HEK293 (cell line): ENCODE measurements at regions not wholly inside any gene's neighbourhood (a gene's known extent, or its start where the extent isn't known, plus 50 kb on each side); places are given as distances from the start of the nearest gene placed in this dataset.
A peak's percentile ranks its signal among the peaks of the same experiment; 100 is the strongest.

Experiments used
- CTCF ChIA-PET: fragments of 350-600 bp; formaldehyde crosslinking; extraction: SDS; loops from one replicate; lab custom pipeline; 2021; ENCODE audit warnings: antibody characterized with exemption; lab: Yijun Ruan, JAX
- POLR2A ChIA-PET: fragments of 300-600 bp; formaldehyde crosslinking; extraction: SDS; loops from one replicate; lab custom pipeline; 2020; ENCODE audit warnings: antibody characterized with exemption, inconsistent platforms; lab: Yijun Ruan, JAX
- H3K27ac ChIP-seq: fragments of 200-500 bp; sonication (Bioruptor generic); 2 replicates; pipeline ENCODE4 v1.5.1; 2014; ENCODE audit warnings: low read depth, low read length, control low read depth, inconsistent platforms; ENCODE audit errors: extremely low read depth
- H3K36me3 ChIP-seq, 2 experiments: fragments of 200-500 bp in 1 of 2; sonication (Bioruptor generic) in 1 of 2; 1 replicate in 1 of 2; 2 replicates in 1 of 2; pipeline ENCODE4 v1.5.1; 2014 to 2017; ENCODE audit warnings: inconsistent platforms in 2 of 2, low read length in 2 of 2; ENCODE audit not compliant: control insufficient read depth in 2 of 2, insufficient read depth in 1 of 2
- H3K4me1 ChIP-seq: fragments of 200-500 bp; sonication (Bioruptor generic); 2 replicates; pipeline ENCODE4 v1.5.1; 2014; ENCODE audit warnings: mild to moderate bottlenecking, low read length, inconsistent platforms; ENCODE audit not compliant: control insufficient read depth, insufficient read depth
- H3K4me3 ChIP-seq: 2 replicates; pipeline ENCODE4 v1.5.1; 2011; ENCODE audit warnings: low read depth, mild to moderate bottlenecking, control low read depth, low read length, moderate library complexity
- H3K9me3 ChIP-seq: fragments of 200-500 bp; sonication (Bioruptor generic); 2 replicates; pipeline ENCODE4 v1.5.1; 2014; ENCODE audit warnings: low read depth, low read length, inconsistent platforms; ENCODE audit not compliant: control insufficient read depth, insufficient read depth
- EGR2 ChIP-seq: fragments of 450-650 bp; formaldehyde crosslinking; IDR thresholded peaks from 2 replicates; pipeline ENCODE4 v1.5.1; 2016; ENCODE audit warnings: low read depth, missing biosample characterization, missing genetic modification characterization
- ELK4 ChIP-seq: IDR thresholded peaks from 2 replicates; pipeline ENCODE4 v1.6.1; 2011; ENCODE audit warnings: mild to moderate bottlenecking, low read depth, low read length, borderline replicate concordance
- GFI1B ChIP-seq: fragments of 450-650 bp; formaldehyde crosslinking; IDR thresholded peaks from 2 replicates; pipeline ENCODE4 v1.5.1; 2016; ENCODE audit warnings: missing biosample characterization, missing genetic modification characterization
- GLIS1 ChIP-seq: fragments of 450-650 bp; formaldehyde crosslinking; IDR thresholded peaks from 2 replicates; pipeline ENCODE4 v1.5.1; 2016; ENCODE audit warnings: missing biosample characterization, missing genetic modification characterization
- KLF7 ChIP-seq: fragments of 450-650 bp; formaldehyde crosslinking; IDR thresholded peaks from 2 replicates; pipeline ENCODE4 v1.5.1; 2016; ENCODE audit warnings: missing biosample characterization, missing genetic modification characterization, borderline replicate concordance
- MYNN ChIP-seq: fragments of 450-650 bp; formaldehyde crosslinking; IDR thresholded peaks from 2 replicates; pipeline ENCODE4 v1.5.1; 2016; ENCODE audit warnings: missing biosample characterization, missing genetic modification characterization, borderline replicate concordance
- PRDM1 ChIP-seq: fragments of 450-650 bp; formaldehyde crosslinking; IDR thresholded peaks from 2 replicates; pipeline ENCODE4; 2016; ENCODE audit warnings: missing biosample characterization, missing genetic modification characterization
- PRDM2 ChIP-seq: fragments of 450-650 bp; formaldehyde crosslinking; IDR thresholded peaks from 2 replicates; pipeline ENCODE4 v1.5.1; 2016; ENCODE audit warnings: missing biosample characterization, missing genetic modification characterization, borderline replicate concordance
- REPIN1 ChIP-seq: fragments of 450-650 bp; formaldehyde crosslinking; IDR thresholded peaks from 2 replicates; pipeline ENCODE4 v1.5.1; 2017; ENCODE audit warnings: missing biosample characterization, missing genetic modification characterization, low read depth
- SP7 ChIP-seq: fragments of 450-650 bp; formaldehyde crosslinking; IDR thresholded peaks from 2 replicates; pipeline ENCODE4 v1.5.1; 2016; ENCODE audit warnings: missing biosample characterization, missing genetic modification characterization
- ZBTB20 ChIP-seq: fragments of 450-650 bp; formaldehyde crosslinking; IDR thresholded peaks from 2 replicates; pipeline ENCODE4 v1.5.1; 2016; ENCODE audit warnings: missing biosample characterization, missing genetic modification characterization
- ZBTB21 ChIP-seq: fragments of 450-650 bp; formaldehyde crosslinking; IDR thresholded peaks from 2 replicates; pipeline ENCODE4 v1.5.1; 2017; ENCODE audit warnings: missing biosample characterization, missing genetic modification characterization
- ZBTB7A ChIP-seq: fragments of 450-650 bp; formaldehyde crosslinking; IDR thresholded peaks from 2 replicates; pipeline ENCODE4 v1.5.1; 2016; ENCODE audit warnings: low read depth, missing biosample characterization, missing genetic modification characterization
- ZFP3 ChIP-seq: fragments of 450-650 bp; formaldehyde crosslinking; IDR thresholded peaks from 2 replicates; pipeline ENCODE4 v1.5.1; 2016; ENCODE audit warnings: low read depth, missing biosample characterization, missing genetic modification characterization
- ZNF211 ChIP-seq: fragments of 450-650 bp; formaldehyde crosslinking; IDR thresholded peaks from 2 replicates; pipeline ENCODE4 v1.5.1; 2016; ENCODE audit warnings: low read depth, missing biosample characterization, missing genetic modification characterization
- ZNF248 ChIP-seq: fragments of 450-650 bp; formaldehyde crosslinking; IDR thresholded peaks from 2 replicates; pipeline ENCODE4 v1.5.1; 2017; ENCODE audit warnings: missing biosample characterization, missing genetic modification characterization
- ZNF362 ChIP-seq: fragments of 450-650 bp; formaldehyde crosslinking; IDR thresholded peaks from 2 replicates; pipeline ENCODE4 v1.5.1; 2016; ENCODE audit warnings: missing biosample characterization, missing genetic modification characterization
- ZNF510 ChIP-seq: fragments of 450-650 bp; formaldehyde crosslinking; IDR thresholded peaks from 2 replicates; pipeline ENCODE4 v1.5.1; 2018; ENCODE audit warnings: mild to moderate bottlenecking, missing genetic modification characterization, missing biosample characterization; ENCODE audit not compliant: insufficient replicate concordance
- ZNF561 ChIP-seq: fragments of 450-650 bp; IDR thresholded peaks from 2 replicates; pipeline ENCODE4 v1.5.1; 2018; ENCODE audit warnings: missing biosample characterization, missing genetic modification characterization, borderline replicate concordance
- ZNF626 ChIP-seq: fragments of 450-650 bp; sonication (Bioruptor Pico); formaldehyde crosslinking; IDR thresholded peaks from 2 replicates; pipeline ENCODE4 v1.5.1; 2018; ENCODE audit warnings: missing biosample characterization, missing genetic modification characterization, inconsistent platforms
- ZNF707 ChIP-seq: fragments of 450-650 bp; formaldehyde crosslinking; IDR thresholded peaks from 2 replicates; pipeline ENCODE4 v1.5.1; 2016; ENCODE audit warnings: missing biosample characterization, missing genetic modification characterization
- ZNF843 ChIP-seq: fragments of 450-650 bp; formaldehyde crosslinking; IDR thresholded peaks from 2 replicates; pipeline ENCODE4 v1.5.1; 2016; ENCODE audit warnings: missing biosample characterization, missing genetic modification characterization
- ZSCAN5A ChIP-seq: fragments of 450-650 bp; formaldehyde crosslinking; IDR thresholded peaks from 2 replicates; pipeline ENCODE4 v1.5.1; 2016; ENCODE audit warnings: missing biosample characterization, missing genetic modification characterization

GRCh38 chr17:70582777-70583176, 413.4 kb downstream of the KCNJ2 start:
- Histone ChIP-seq H3K9me3 (peaks cover 3% of the 10 kb centered on the region), H3K27ac (no peak overlapping the region), H3K36me3 (no peaks in the 10 kb centered on the region), H3K4me3 (no peak overlapping the region), H3K4me1 (no peaks in the 10 kb centered on the region)
- ChIA-PET POLR2A (no interaction called here), CTCF (interaction anchor here (0.9 kb wide), 1 partner anchor 21 kb away, joined by 3 read pairs; no protein-coding TSS in a partner anchor)
- TF ChIP-seq KLF7 (tag by site-specific recombination) (no peak), EGR2 (tag by site-specific recombination) (0 out of 2 replicates have a peak, but pooled peaks have one; percentile 8)

- Histone ChIP-seq H3K27ac (no peak overlapping the region), H3K36me3 (no peaks in the 10 kb centered on the region), H3K4me3 (no peak overlapping the region), H3K9me3 (peaks cover 3% of the 10 kb centered on the region)
- ChIA-PET POLR2A (no interaction called here), CTCF (interaction anchor here (0.6 kb wide), 1 partner anchor 1857 kb away, joined by 4 read pairs; no protein-coding TSS in a partner anchor)
- TF ChIP-seq ZNF707 (tag by site-specific recombination) = no peak
- TF ChIP-seq ZBTB7A (tag by site-specific recombination) = no peak
- no peak for TF ChIP-seq ELK4
- no peak for TF ChIP-seq ZNF211 (tag by site-specific recombination)
- TF ChIP-seq ZFP3 (tag by site-specific recombination) = no peak
- no peak for TF ChIP-seq REPIN1 (tag by site-specific recombination)
- no peak for TF ChIP-seq ZNF626
- no peak for TF ChIP-seq ZSCAN5A
- TF ChIP-seq SP7 = no peak
- no peak for TF ChIP-seq ZNF843
- TF ChIP-seq, all 188 proteins: peak for 0
- no peaks in the 10 kb centered on the region for H3K4me1 ChIP-seq
Measured at GRCh38 chr17:70584255-70584654, 414.9 kb downstream of the KCNJ2 start.

GRCh38 chr17:70588003-70588402, 418.7 kb downstream of the KCNJ2 start:
- Histone ChIP-seq H3K4me3 (no peak overlapping the region), H3K4me1 (no peaks in the 10 kb centered on the region), H3K9me3 (peaks cover 3% of the 10 kb centered on the region), H3K27ac (no peak overlapping the region), H3K36me3 (no peaks in the 10 kb centered on the region)
- ChIA-PET POLR2A (no interaction called here), CTCF (interaction anchor here (0.6 to 0.7 kb wide), 2 partner anchors 180 to 1534 kb away, joined by 3 to 6 read pairs; no protein-coding TSS in a partner anchor)
- no peak for TF ChIP-seq PRDM2 (tag by site-specific recombination)
- TF ChIP-seq MYNN (tag by site-specific recombination) = peak; percentile 77
- TF ChIP-seq ZBTB20 = peak; percentile 31; the same call in 1 of the 2 replicates
- 0 out of 2 replicates have a peak, but pooled peaks have one; percentile 52 for TF ChIP-seq GFI1B
- TF ChIP-seq ZNF561 (tag by site-specific recombination) = no peak
- TF ChIP-seq ZBTB21 (tag by site-specific recombination) = 0 out of 2 replicates have a peak, but pooled peaks have one; percentile 42
- TF ChIP-seq ZNF362 (tag by site-specific recombination) = peak; percentile 68
- TF ChIP-seq SP7 = peak; percentile 75
- TF ChIP-seq PRDM1 (tag by site-specific recombination) = peak; percentile 40; the same call in 1 of the 2 replicates
- TF ChIP-seq ZNF248 = no peak
- TF ChIP-seq ZNF510 (tag by site-specific recombination) = no peak
- peak; percentile 38 for TF ChIP-seq GLIS1
